Esophagus squamous epithelium (tissue), 4 donors: ENCODE measurements at regions not wholly inside any gene's neighbourhood (a gene's known extent, or its start where the extent isn't known, plus 50 kb on each side); places are given as distances from the start of the nearest gene placed in this dataset.

Experiments
- CTCF ChIP-seq, 6 experiments: fragments of 450-650 bp in 4 of 6; fragments of 200-600 bp in 2 of 6; sonication (generic) in 2 of 6; IDR thresholded peaks; one replicate each; pipeline ENCODE4 v1.5.1; 2016 to 2019; ENCODE audit warnings: antibody characterized with exemption in 6 of 6, mild to moderate bottlenecking in 4 of 6, moderate library complexity in 4 of 6
- POLR2A ChIP-seq, 4 donors: fragments of 450-650 bp; IDR thresholded peaks; one replicate each; pipeline ENCODE4 v1.6.1; 2017; ENCODE audit warnings: antibody characterized with exemption in 4 of 4, mild to moderate bottlenecking in 4 of 4, moderate library complexity in 3 of 4

DNA sequence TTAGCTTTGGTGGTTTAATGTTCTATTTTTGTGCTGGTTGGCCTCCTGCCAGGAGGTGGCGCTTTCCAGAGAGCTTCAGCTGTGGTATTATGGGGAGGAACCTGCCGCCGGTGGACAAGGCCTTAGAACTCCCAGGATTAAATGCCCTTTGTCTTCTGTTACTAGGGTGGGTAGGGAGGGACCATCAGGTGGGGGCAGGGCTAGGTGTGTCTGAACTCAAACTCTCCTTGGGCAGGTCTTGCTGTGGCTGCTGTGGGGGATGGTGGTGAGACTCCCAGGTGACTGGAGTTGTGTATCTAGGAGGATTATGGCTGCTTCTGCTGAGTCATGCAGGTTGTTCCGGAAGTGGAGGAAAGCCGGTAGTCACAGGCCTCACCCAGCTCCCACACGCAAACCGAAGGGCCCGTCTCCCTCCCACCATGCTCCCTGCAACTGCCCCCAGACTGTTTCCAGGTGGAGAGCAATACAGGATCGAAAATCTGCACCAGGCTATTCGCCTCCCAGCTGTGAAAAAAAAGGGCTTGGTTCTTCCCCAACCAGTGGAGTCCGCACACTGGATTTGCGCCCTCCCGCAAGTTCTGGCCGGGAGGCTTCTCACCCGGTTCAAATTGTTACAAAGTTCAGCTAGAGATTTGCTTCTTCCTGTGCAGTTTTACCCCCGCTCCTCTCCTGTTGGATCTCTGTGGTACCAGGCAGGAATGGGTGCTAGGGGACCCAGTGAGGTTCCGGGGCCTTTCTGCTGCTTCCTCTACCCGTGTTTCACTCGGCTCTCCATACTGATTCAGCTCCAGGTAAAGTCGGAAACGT, 220.5 kb downstream of the CENPF start:
- no peak for TF ChIP-seq CTCF (IDR thresholded peaks at IDR 0.05)
- TF ChIP-seq POLR2A (IDR thresholded peaks at IDR 0.05): no peak
